Loucy (cell line): ENCODE measurements at regions not wholly inside any gene's neighbourhood (a gene's known extent, or its start where the extent isn't known, plus 50 kb on each side); places are given as distances from the start of the nearest gene placed in this dataset.

ENCODE experiments used
- H2AFZ ChIP-seq: fragments of 200-600 bp; sonication (generic); 2 replicates; pipeline ENCODE4 v1.6.0; 2016; ENCODE audit warnings: antibody characterized with exemption, mild to moderate bottlenecking, low read length, moderate library complexity
- H3F3A ChIP-seq: fragments of 200-600 bp; 2 replicates; pipeline ENCODE4 v1.6.0; 2016; ENCODE audit warnings: antibody characterized with exemption, low read depth, mild to moderate bottlenecking
- H3K27me3 ChIP-seq: fragments of 200-600 bp; sonication (generic); 2 replicates; pipeline ENCODE4 v1.6.1; 2014; ENCODE audit warnings: low read length, mild to moderate bottlenecking; ENCODE audit not compliant: insufficient read depth, poor library complexity, severe bottlenecking
- H3K36me3 ChIP-seq: fragments of 200-600 bp; sonication (generic); 2 replicates; pipeline ENCODE4 v1.6.1; 2016; ENCODE audit warnings: low read length; ENCODE audit not compliant: insufficient read depth
- H3K4me1 ChIP-seq: fragments of 200-600 bp; sonication (generic); 2 replicates; pipeline ENCODE4 v1.5.1; 2014; ENCODE audit warnings: low read length, mild to moderate bottlenecking; ENCODE audit not compliant: insufficient read depth, poor library complexity, severe bottlenecking
- H3K4me2 ChIP-seq: fragments of 200-600 bp; sonication (generic); 2 replicates; pipeline ENCODE4 v1.6.0; 2014; ENCODE audit warnings: antibody characterized with exemption, low read length, low read depth, mild to moderate bottlenecking; ENCODE audit not compliant: poor library complexity, severe bottlenecking
- H3K4me3 ChIP-seq: fragments of 200-600 bp; sonication (generic); 2 replicates; pipeline ENCODE4 v1.5.1; 2014; ENCODE audit warnings: low read length, mild to moderate bottlenecking, mixed read lengths; ENCODE audit not compliant: poor library complexity, severe bottlenecking
- H3K79me2 ChIP-seq: fragments of 200-600 bp; sonication (generic); 2 replicates; pipeline ENCODE4 v1.6.1; 2014; ENCODE audit warnings: low read length; ENCODE audit not compliant: insufficient read depth
- H3K9ac ChIP-seq: fragments of 200-600 bp; sonication (generic); 2 replicates; pipeline ENCODE4 v1.6.0; 2014; ENCODE audit warnings: mild to moderate bottlenecking, low read depth, low read length, moderate library complexity; ENCODE audit not compliant: poor library complexity, severe bottlenecking
- H3K9me2 ChIP-seq: fragments of 200-600 bp; sonication (generic); replicated peaks from 2 replicates; pipeline ENCODE4 v1.6.1; 2016; ENCODE audit warnings: low read depth, low read length, mixed read lengths
- H3K9me3 ChIP-seq: fragments of 200-600 bp; sonication (generic); 2 replicates; pipeline ENCODE4 v1.6.1; 2014; ENCODE audit warnings: mild to moderate bottlenecking, antibody characterized with exemption, low read length, low read depth; ENCODE audit not compliant: insufficient read depth
- H4K20me1 ChIP-seq: fragments of 200-600 bp; sonication (generic); 2 replicates; pipeline ENCODE4 v1.6.0; 2014; ENCODE audit warnings: antibody characterized with exemption, low read length, mild to moderate bottlenecking; ENCODE audit not compliant: insufficient read depth, poor library complexity, severe bottlenecking
- CTCF ChIP-seq: fragments of 200-600 bp; sonication (generic); conservative IDR thresholded peaks from 2 replicates; pipeline ENCODE4 v1.5.1; 2014; ENCODE audit warnings: mild to moderate bottlenecking, antibody characterized with exemption, low read length
- EZH2phosphoT487 ChIP-seq: fragments of 200-600 bp; IDR thresholded peaks from 2 replicates; pipeline ENCODE4 v1.6.1; 2018; ENCODE audit warnings: antibody characterized with exemption, mild to moderate bottlenecking, moderate library complexity, borderline replicate concordance

- Histone ChIP-seq H4K20me1 (no peaks in the 10 kb centered on the region), H3K27me3 (no peaks in the 10 kb centered on the region), H3K9me2 (no peaks in the 10 kb centered on the region), H3K79me2 (no peaks in the 10 kb centered on the region), H3K9me3 (no peaks in the 10 kb centered on the region), H3K4me3 (no peak overlapping the region), H3K36me3 (no peaks in the 10 kb centered on the region), H3F3A (no peaks in the 10 kb centered on the region), H2AFZ (no peak overlapping the region), H3K9ac (no peak overlapping the region), H3K4me2 (no peak overlapping the region), H3K4me1 (peaks cover 7% of the 10 kb centered on the region)
- TF ChIP-seq EZH2phosphoT487 (no peak), CTCF (no peak)
Measured at GRCh38 chr5:126370796-126371718, 52.2 kb upstream of the GRAMD2B start.

GRCh38 chr5:126373375-126374108 lies 49.7 kb upstream of the GRAMD2B start:
- H3K9me3 ChIP-seq: no peaks in the 10 kb centered on the region
- no peaks in the 10 kb centered on the region for H3K36me3 ChIP-seq
- H3K4me1 ChIP-seq: peaks cover 7% of the 10 kb centered on the region
- no peaks in the 10 kb centered on the region for H4K20me1 ChIP-seq
- peak overlapping the region; percentile 50 for H3K4me2 ChIP-seq
- H3K27me3 ChIP-seq: no peaks in the 10 kb centered on the region
- no peak for TF ChIP-seq CTCF
- TF ChIP-seq EZH2phosphoT487: no peak
- no peaks in the 10 kb centered on the region for H3K79me2 ChIP-seq
- no peak overlapping the region for H3K9ac ChIP-seq
- no peak overlapping the region for H2AFZ ChIP-seq
- H3K4me3 ChIP-seq: no peak overlapping the region
- H3F3A ChIP-seq: no peaks in the 10 kb centered on the region
- H3K9me2 ChIP-seq: no peaks in the 10 kb centered on the region
